ENCODE measurements at regions not wholly inside any gene's neighbourhood (a gene's known extent, or its start where the extent isn't known, plus 50 kb on each side); places are given as distances from the start of the nearest gene placed in this dataset.

- no peak for DNase-seq (ENCODE audit: low read depth)
Measured at GRCh38 chr14:95442016-95442632, 74.3 kb downstream of the SYNE3 start.

- DNase-seq (ENCODE audit: low read depth), result no peak
Measured at GRCh38 chr14:95440951-95441350, 75.5 kb downstream of the SYNE3 start.

- DNase-seq (ENCODE audit: low read depth), result no peak
Measured at GRCh38 chr14:95440496-95440895, 76.0 kb downstream of the SYNE3 start.

GRCh38 chr14:95439881-95440280, 76.6 kb downstream of the SYNE3 start:
- no peak for DNase-seq (ENCODE audit: low read depth)

GRCh38 chr14:95437715-95438114, 78.7 kb downstream of the SYNE3 start:
- DNase-seq (ENCODE audit: low read depth), result no peak

GRCh38 chr14:95436354-95436753, 80.1 kb downstream of the SYNE3 start:
- DNase-seq (ENCODE audit: low read depth), result no peak

- no peak for DNase-seq (ENCODE audit: low read depth)
Measured at GRCh38 chr14:95434121-95434520, 82.3 kb downstream of the SYNE3 start.

- no peak for DNase-seq (ENCODE audit: low read depth)
Measured at GRCh38 chr14:95433094-95433478, 83.4 kb downstream of the SYNE3 start.

GRCh38 chr14:95432144-95433093, 84.0 kb downstream of the SYNE3 start:
- no peak for DNase-seq (ENCODE audit: low read depth)

- no peak for DNase-seq (ENCODE audit: low read depth)
Measured at GRCh38 chr14:95431199-95432143, 85.0 kb downstream of the SYNE3 start.

- no peak for DNase-seq (ENCODE audit: low read depth)
Measured at GRCh38 chr14:95428557-95428956, 87.9 kb downstream of the SYNE3 start.

- no peak for DNase-seq (ENCODE audit: low read depth)
Measured at GRCh38 chr14:95426116-95426475, 90.4 kb downstream of the SYNE3 start.

GRCh38 chr14:95425369-95426115, 90.9 kb downstream of the SYNE3 start:
- no peak for DNase-seq (ENCODE audit: low read depth)

- DNase-seq (ENCODE audit: low read depth), result peak; percentile 48
Measured at GRCh38 chr14:95424529-95424928, 91.9 kb downstream of the SYNE3 start.

GRCh38 chr14:95421741-95422140, 94.7 kb downstream of the SYNE3 start:
- DNase-seq (ENCODE audit: low read depth), result no peak

- no peak for DNase-seq (ENCODE audit: low read depth)
Measured at GRCh38 chr14:95420060-95420459, 96.4 kb downstream of the SYNE3 start.

GRCh38 chr14:95419569-95419968, 96.9 kb downstream of the SYNE3 start:
- no peak for DNase-seq (ENCODE audit: low read depth)

- no peak for DNase-seq (ENCODE audit: low read depth)
Measured at GRCh38 chr14:95418858-95419257, 97.6 kb downstream of the SYNE3 start.

GRCh38 chr14:95417492-95417891, 97.8 kb upstream of the CLMN start:
- DNase-seq (ENCODE audit: low read depth), result no peak

GRCh38 chr14:95415993-95416392, 96.3 kb upstream of the CLMN start:
- DNase-seq (ENCODE audit: low read depth), result no peak
